ENCODE measurements at regions not wholly inside any gene's neighbourhood (a gene's known extent, or its start where the extent isn't known, plus 50 kb on each side); places are given as distances from the start of the nearest gene placed in this dataset.
"Not testable (repeated sequence)": the region's sequence is repeated elsewhere in the genome, so short reads cannot be mapped to it uniquely, and the experiment has no call there.

GRCh38 chr12:20115371-20115770 lies 253.0 kb upstream of the PDE3A start:
- not testable (repeated sequence) for TF ChIP-seq POLR2AphosphoS5, POLR2A (IDR thresholded peaks at IDR 0.05; ENCODE audit: low read depth, low read length)

Measured in GM12892 (cell line).